ENCODE measurements at regions not wholly inside any gene's neighbourhood (a gene's known extent, or its start where the extent isn't known, plus 50 kb on each side); places are given as distances from the start of the nearest gene placed in this dataset.

- DNase-seq (ENCODE audit: low read depth in 2 of 2), result no peak
Measured at GRCh38 chr4:18291256-18291655, 269.7 kb upstream of the LCORL start.

GRCh38 chr4:18285357-18285756, 263.8 kb upstream of the LCORL start:
- DNase-seq (ENCODE audit: low read depth in 2 of 2), result no peak

- DNase-seq (ENCODE audit: low read depth in 2 of 2), result no peak
Measured at GRCh38 chr4:18278244-18278643, 256.7 kb upstream of the LCORL start.

- DNase-seq (ENCODE audit: low read depth in 2 of 2), result no peak
Measured at GRCh38 chr4:18262832-18263231, 241.3 kb upstream of the LCORL start.

GRCh38 chr4:18252052-18252451, 230.5 kb upstream of the LCORL start:
- no peak for DNase-seq (ENCODE audit: low read depth in 2 of 2)

GRCh38 chr4:18250564-18250963, 229.0 kb upstream of the LCORL start:
- DNase-seq (ENCODE audit: low read depth in 2 of 2), result no peak

GRCh38 chr4:18248611-18249010, 227.1 kb upstream of the LCORL start:
- no peak for DNase-seq (ENCODE audit: low read depth in 2 of 2)

GRCh38 chr4:18247189-18247588, 225.6 kb upstream of the LCORL start:
- no peak for DNase-seq (ENCODE audit: low read depth in 2 of 2)

GRCh38 chr4:18242919-18243693, 221.6 kb upstream of the LCORL start:
- DNase-seq (ENCODE audit: low read depth in 2 of 2), result no peak

- DNase-seq (ENCODE audit: low read depth in 2 of 2), result no peak
Measured at GRCh38 chr4:18241727-18242126, 220.2 kb upstream of the LCORL start.

- DNase-seq (ENCODE audit: low read depth in 2 of 2), result no peak
Measured at GRCh38 chr4:18234108-18234507, 212.6 kb upstream of the LCORL start.

- DNase-seq (ENCODE audit: low read depth in 2 of 2), result no peak
Measured at GRCh38 chr4:18231726-18232125, 210.2 kb upstream of the LCORL start.

GRCh38 chr4:18227880-18228279, 206.3 kb upstream of the LCORL start:
- DNase-seq (ENCODE audit: low read depth in 2 of 2), result no peak

- no peak for DNase-seq (ENCODE audit: low read depth in 2 of 2)
Measured at GRCh38 chr4:18214411-18215055, 193.0 kb upstream of the LCORL start.

- no peak for DNase-seq (ENCODE audit: low read depth in 2 of 2)
Measured at GRCh38 chr4:18213576-18214198, 192.1 kb upstream of the LCORL start.

- no peak for DNase-seq (ENCODE audit: low read depth in 2 of 2)
Measured at GRCh38 chr4:18209448-18209847, 187.9 kb upstream of the LCORL start.

GRCh38 chr4:18203966-18204365, 182.4 kb upstream of the LCORL start:
- no peak for DNase-seq (ENCODE audit: low read depth in 2 of 2)

- DNase-seq (ENCODE audit: low read depth in 2 of 2), result no peak
Measured at GRCh38 chr4:18202486-18202885, 180.9 kb upstream of the LCORL start.

- no peak for DNase-seq (ENCODE audit: low read depth in 2 of 2)
Measured at GRCh38 chr4:18201885-18202284, 180.3 kb upstream of the LCORL start.

GRCh38 chr4:18198653-18199052, 177.1 kb upstream of the LCORL start:
- DNase-seq (ENCODE audit: low read depth in 2 of 2), result no peak

GRCh38 chr4:18197467-18197866, 175.9 kb upstream of the LCORL start:
- no peak for DNase-seq (ENCODE audit: low read depth in 2 of 2)

- no peak for DNase-seq (ENCODE audit: low read depth in 2 of 2)
Measured at GRCh38 chr4:18194278-18194677, 172.7 kb upstream of the LCORL start.

GRCh38 chr4:18192901-18193300, 171.3 kb upstream of the LCORL start:
- DNase-seq (ENCODE audit: low read depth in 2 of 2), result no peak

Data from stimulated activated CD4-positive, alpha-beta T cell treated with anti-CD3 and anti-CD28 coated beads, Interleukin-12 subunit alpha, Interleukin-12 subunit beta, amount 100 ng/mL, for 24 hours (primary cell).